GM19025 (cell line): ENCODE measurements at regions not wholly inside any gene's neighbourhood (a gene's known extent, or its start where the extent isn't known, plus 50 kb on each side); places are given as distances from the start of the nearest gene placed in this dataset.
"Not testable (repeated sequence)": the region's sequence is repeated elsewhere in the genome, so short reads cannot be mapped to it uniquely, and the experiment has no call there.

ENCODE experiments used
- ATAC-seq: cut with Tn5 transposase; IDR thresholded peaks from one replicate; pipeline ENCODE4 v1.9.1; 2021; ENCODE audit warnings: mild to moderate bottlenecking, low read depth, moderate library complexity; ENCODE audit not compliant: unreplicated experiment

DNA sequence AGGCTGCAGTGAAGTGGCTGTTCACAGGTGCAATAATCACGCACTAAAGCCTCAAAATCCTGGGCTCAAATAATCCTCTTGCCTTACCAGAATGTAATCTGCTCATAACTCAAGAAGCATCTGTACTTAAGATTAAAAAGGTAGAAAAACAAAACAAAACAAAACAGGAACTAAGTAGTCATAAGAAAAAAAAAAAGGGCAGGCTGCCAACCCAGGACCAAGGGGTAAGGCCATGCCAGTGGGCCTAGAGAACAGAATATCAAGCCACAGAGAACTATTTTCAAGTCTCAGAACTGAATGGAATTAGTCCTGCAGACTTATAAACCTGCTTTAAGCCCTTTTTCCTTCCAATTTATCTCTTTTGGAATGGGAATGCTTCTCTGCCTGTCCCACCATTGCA is 64.8 kb upstream of the TBC1D3K start:
- ATAC-seq: no peak

DNA sequence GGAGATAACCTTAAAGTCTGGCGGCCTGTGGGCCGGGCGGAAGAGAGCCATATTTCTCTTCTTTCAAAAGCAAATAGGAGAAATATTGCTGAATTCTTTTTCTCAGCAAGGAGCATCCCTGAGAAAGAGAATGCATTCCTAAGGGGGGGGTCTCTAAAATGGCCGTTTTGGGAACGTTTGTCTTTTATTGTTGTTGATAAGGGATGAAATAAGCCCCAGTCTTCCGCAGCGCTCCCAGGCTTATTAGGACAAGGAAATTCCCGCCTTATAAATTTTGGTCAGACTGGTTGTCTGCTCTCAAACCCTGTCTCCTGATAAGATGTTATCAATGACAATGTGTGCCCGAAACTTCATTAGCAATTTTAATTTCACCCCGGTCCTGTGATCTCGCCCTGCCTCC is 65.8 kb upstream of the TBC1D3K start:
- ATAC-seq: not testable (repeated sequence)

DNA sequence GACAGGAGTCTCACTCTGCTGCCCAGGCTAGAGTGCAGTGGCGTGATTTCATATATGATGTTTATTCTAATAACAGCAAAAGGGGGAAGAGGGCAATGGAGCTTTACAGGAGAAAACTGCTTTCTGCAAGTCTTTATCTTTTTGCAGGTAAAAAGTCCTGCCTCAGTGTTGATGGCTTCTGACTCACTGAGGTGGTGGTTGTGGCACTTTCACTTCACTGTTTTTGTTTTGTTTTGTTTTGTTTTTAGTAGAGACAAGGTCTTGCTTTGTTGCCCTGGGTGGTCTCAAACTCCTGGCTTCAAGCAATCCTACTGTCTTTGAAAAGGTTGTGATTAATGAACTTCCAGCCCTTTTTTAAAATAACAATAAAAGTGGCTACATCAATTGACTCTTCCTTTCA is 68.0 kb upstream of the TBC1D3K start:
- ATAC-seq: no peak

DNA sequence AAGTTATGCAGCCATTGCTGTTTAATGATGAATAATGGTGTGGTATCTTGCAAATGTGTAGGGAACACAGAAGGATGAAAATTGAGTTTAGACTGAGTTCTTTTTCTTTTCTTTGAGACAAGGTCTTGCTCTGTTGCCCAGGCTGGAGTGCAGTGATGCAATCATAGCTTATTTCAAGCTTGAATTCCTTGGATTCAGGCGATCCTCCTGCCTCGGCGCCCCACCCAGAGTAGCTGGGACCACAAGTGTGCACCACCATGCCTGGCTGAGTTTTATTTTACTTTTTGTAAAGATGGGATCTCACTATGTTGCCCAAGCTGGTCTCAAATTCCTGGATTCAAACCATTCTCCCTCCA is 74.6 kb upstream of the TBC1D3K start:
- ATAC-seq: no peak

DNA sequence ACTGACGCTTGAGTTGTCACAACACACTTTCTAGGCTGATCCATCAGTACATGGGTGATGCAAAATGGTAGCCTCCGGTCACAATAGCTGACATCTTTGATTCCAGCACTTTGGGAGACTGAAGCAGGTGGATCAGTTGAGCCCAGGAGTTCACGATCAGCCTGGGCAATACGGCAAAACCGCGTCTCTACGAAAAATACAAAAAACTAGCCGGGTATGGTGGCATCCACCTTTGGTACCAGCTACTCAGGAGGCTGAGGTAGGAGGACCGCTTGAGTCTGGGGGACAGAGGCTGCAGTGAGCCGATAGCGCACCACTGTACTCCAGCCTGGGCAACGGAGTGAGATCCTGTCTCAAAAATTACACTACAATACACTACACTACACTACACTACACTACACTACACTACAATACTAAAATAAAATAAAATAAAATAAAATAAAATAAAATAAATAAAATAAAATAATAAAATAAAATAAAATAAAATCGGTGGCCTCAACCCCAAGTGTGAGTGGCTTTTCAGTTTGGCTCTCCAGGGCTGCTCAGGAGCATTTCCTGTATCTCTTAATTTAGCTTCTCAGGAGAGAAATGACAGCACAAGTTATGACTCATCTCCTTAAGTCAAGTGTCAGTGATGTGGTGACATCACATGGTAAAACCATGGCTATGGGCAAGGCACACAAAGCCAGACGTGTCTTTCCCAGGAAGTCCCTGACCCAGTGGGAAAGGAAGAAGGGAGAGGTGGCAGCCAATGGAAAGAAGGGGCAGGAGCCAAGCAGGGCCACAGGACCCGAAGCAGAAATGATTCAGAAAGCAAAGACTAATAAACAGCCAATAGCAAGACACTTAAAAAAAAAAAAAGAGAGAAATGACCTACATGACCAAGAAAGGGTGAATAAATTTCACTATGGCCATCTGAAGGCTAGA is 75.3 kb upstream of the TBC1D3K start:
- no peak for ATAC-seq

DNA sequence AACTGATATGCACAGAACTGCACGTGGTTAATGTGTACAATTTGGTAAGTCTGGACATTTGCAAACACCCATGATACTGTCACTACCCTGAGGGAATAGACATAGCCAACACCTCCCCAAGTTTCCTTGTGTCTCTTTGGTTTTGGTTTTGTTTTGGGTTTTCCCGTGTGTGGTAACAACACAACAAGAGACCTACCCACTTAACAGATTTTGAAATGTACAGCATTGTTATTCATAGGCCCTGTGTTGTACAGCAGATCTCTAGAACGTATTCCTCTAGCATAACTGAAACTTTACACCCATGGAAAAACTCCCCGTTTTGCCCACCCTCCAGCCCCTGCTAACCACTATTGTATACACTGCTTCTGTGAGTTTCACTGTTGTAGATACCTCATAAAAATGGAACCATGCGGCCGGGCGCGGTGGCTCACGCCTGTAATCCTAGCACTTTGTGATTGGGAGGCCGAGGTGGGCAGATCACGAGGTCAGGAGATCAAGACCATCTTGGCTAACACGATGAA is 76.3 kb upstream of the TBC1D3K start:
- ATAC-seq: no peak

DNA sequence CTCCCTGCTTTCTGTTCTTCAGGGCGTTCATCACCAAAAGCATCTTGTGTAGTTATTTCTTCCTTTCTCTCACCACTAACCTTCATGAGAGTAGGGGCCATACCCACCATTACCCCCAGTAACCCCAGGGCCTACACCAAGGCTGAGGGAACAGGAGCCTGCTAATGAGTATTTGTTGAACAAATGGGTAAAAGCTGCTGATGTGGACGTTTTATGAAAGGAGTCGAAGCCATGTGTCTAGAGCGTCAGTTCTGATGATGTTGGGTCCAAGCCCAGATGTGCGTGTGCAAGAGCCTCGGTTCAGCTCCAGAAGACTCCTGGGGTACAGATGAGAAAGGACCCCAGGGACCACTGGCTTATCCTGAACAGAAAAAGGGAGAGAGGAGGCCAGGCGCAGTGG is 77.1 kb upstream of the TBC1D3K start:
- ATAC-seq: no peak

GRCh38 chr17:37844977-37845293 is 79.3 kb upstream of the TBC1D3K start:
- no peak for ATAC-seq

GRCh38 chr17:37844158-37844976 is 79.8 kb upstream of the TBC1D3K start:
- peak; percentile 77 for ATAC-seq

GRCh38 chr17:37842401-37842800 is 81.8 kb upstream of the TBC1D3K start:
- no peak for ATAC-seq

- no peak for ATAC-seq
These were observed 83.0 kb upstream of the TBC1D3K start for GRCh38 chr17:37841232-37841631.

DNA sequence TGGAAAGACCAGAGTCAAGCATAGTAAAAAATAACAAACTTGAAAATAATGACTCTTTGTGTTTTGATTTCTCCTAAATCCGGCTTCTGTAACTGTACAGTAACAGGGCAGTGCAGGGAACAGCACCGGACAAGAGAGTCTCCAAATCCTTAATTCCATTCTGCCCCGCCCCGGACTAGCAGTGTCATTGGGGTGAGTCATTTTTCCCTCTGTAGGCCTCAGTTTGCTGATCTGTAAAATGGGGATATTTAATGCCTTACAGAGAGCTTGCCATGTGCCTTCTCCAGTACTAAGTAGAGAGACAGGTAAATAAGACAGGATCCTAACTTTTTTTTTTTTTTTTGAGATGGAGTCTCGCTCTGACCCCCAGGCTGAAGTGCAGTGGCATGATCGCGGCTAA is 83.6 kb upstream of the TBC1D3K start:
- ATAC-seq: no peak

DNA sequence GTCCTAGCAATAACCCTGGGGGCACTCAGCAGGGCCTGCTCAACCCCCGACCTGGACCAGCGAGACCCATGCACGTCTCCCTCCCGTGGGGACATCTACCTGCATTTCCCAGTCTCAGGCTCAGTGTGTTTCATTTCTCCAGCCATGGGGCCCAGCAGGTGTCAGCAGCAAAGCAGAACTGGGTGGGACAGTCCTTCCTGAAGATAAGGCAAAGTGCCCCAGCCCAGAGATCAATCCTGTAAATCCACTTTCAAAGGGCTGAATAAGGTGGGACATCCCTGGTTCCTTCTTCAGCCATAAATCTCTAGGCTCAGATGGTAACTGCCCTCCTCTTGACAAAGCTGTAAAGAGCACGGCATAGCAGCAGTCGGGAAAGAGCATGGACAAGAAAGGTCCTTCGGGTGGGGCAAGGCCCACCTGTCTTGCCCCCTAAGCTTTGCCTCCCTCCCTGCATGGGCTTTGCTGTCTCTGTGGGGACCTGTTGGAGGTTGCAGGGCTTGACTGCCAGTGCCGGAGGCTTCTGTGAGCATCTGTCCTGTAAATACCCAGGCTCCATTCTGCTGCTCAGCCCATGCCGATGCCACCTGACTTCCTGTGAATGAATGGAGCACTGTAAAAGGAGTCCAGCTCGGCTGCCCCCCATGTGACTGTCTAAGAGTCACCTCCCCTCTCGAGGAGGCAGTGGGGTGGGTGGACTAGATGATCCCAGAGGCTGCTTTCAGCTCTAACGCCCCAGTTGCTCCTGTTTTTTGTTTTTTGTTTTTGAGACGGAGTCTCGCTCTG is 84.8 kb upstream of the TBC1D3K start:
- ATAC-seq: no peak

- no peak for ATAC-seq
These were observed 85.9 kb upstream of the TBC1D3K start for GRCh38 chr17:37838276-37838675.

- no peak for ATAC-seq
These were observed 87.6 kb upstream of the TBC1D3K start for GRCh38 chr17:37836593-37836992.

- no peak for ATAC-seq
These were observed 89.3 kb upstream of the HNF1B start for GRCh38 chr17:37834168-37834567.

DNA sequence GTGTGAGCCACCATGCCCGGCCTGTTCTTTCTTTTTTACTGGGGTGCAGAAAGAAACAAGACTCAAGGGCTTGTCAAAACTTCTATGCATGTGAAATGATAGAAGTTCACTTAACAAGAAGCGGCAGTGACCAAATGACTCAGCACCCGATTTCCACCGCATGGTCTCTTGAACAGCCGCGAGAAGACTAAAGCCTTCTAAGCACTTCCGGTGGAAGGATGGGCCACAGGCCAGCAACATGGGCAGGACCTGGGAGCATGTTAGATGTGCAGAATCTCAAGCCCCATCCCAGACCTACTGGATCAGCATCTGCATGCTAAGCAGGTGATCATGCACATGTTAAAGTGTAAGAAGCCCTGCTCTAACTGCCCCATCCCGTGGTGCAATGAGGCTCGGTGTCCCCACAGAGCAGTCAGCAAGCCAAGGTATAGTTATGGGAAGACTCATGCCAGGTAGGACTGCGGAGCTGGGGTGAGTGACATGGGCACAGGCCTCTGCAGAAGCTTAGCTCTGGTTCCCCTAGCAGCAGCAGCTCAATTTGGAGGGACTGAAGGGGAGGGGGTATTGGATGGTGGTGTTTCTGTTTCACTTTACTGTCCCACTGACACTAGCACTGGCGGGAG is 88.5 kb upstream of the HNF1B start:
- ATAC-seq: peak; percentile 47

DNA sequence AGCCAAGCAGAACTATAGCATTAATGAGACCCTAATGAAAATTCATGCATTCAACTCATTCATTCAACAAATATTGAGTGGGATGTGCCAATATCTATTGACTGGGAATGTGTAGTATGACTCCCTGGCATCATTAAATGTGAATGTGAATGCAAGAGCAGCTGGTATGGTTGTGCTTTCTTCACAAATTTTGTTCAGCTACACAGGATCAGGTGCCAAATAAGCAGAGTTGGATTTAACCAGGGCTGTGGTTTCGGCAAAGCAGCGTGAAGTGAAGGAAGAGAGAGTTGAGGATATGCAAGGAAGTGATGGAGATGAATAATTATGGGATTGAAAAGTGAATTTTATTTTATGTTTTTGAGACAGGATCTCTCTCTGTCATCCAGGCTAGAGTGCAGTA is 87.1 kb upstream of the HNF1B start:
- no peak for ATAC-seq

DNA sequence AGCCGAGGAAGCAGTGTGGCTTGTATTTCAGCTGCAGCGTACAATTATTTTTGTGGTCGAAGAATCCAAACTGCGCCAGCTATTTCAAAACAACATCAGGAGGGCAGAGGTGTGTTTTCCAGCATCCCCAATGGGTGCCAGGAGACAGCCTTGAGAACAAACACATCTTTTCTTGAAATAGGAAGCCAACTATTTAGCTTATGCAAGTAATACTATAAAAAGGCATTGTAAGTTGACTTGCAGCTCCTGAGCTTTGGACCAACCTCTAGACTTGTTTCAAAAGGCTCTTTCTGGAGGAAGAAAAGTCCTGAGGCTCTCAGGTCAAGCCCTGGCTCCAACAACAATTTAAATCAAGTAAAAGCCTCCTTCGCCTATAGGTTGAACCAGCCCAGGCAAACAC is 86.6 kb upstream of the HNF1B start:
- no peak for ATAC-seq
